ENCODE measurements at regions not wholly inside any gene's neighbourhood (a gene's known extent, or its start where the extent isn't known, plus 50 kb on each side); places are given as distances from the start of the nearest gene placed in this dataset.

DNA sequence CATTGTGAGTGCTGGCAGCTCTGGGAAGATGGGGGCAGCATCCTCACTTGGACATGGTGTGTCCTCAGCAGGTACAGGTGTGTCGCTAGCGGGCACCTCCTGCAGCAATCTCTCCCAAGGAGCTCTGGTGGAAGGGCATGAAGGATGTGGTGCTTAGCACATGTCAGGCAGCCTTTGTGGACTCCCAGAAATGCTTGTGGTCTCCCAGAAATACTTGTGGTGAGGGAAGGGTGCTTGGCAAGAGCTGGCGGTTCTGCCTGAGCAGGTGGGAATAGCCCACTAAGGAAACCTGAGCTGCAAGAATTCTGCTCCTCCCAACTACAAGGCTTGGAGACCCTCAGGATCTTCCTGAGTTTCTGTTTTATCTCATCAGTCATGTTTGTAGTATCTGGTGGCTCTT, 371.6 kb downstream of the PRDM2 start (continued):
- TF ChIP-seq, protein P1, sequence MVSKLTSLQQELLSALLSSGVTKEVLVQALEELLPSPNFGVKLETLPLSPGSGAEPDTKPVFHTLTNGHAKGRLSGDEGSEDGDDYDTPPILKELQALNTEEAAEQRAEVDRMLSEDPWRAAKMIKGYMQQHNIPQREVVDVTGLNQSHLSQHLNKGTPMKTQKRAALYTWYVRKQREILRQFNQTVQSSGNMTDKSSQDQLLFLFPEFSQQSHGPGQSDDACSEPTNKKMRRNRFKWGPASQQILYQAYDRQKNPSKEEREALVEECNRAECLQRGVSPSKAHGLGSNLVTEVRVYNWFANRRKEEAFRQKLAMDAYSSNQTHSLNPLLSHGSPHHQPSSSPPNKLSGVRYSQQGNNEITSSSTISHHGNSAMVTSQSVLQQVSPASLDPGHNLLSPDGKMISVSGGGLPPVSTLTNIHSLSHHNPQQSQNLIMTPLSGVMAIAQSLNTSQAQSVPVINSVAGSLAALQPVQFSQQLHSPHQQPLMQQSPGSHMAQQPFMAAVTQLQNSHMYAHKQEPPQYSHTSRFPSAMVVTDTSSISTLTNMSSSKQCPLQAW (CRISPR knock-in tag; IDR thresholded peaks at IDR 0.05), result no peak
- TF ChIP-seq ZNF496 (CRISPR knock-in tag; IDR thresholded peaks at IDR 0.05; ENCODE audit: insufficient replicate concordance), result no peak
- TF ChIP-seq RXRB (CRISPR knock-in tag; IDR thresholded peaks at IDR 0.05; ENCODE audit: borderline replicate concordance), result no peak
- TF ChIP-seq, protein P2, sequence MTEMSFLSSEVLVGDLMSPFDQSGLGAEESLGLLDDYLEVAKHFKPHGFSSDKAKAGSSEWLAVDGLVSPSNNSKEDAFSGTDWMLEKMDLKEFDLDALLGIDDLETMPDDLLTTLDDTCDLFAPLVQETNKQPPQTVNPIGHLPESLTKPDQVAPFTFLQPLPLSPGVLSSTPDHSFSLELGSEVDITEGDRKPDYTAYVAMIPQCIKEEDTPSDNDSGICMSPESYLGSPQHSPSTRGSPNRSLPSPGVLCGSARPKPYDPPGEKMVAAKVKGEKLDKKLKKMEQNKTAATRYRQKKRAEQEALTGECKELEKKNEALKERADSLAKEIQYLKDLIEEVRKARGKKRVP (CRISPR knock-in tag; IDR thresholded peaks at IDR 0.05), result no peak
- TF ChIP-seq, protein P3, sequence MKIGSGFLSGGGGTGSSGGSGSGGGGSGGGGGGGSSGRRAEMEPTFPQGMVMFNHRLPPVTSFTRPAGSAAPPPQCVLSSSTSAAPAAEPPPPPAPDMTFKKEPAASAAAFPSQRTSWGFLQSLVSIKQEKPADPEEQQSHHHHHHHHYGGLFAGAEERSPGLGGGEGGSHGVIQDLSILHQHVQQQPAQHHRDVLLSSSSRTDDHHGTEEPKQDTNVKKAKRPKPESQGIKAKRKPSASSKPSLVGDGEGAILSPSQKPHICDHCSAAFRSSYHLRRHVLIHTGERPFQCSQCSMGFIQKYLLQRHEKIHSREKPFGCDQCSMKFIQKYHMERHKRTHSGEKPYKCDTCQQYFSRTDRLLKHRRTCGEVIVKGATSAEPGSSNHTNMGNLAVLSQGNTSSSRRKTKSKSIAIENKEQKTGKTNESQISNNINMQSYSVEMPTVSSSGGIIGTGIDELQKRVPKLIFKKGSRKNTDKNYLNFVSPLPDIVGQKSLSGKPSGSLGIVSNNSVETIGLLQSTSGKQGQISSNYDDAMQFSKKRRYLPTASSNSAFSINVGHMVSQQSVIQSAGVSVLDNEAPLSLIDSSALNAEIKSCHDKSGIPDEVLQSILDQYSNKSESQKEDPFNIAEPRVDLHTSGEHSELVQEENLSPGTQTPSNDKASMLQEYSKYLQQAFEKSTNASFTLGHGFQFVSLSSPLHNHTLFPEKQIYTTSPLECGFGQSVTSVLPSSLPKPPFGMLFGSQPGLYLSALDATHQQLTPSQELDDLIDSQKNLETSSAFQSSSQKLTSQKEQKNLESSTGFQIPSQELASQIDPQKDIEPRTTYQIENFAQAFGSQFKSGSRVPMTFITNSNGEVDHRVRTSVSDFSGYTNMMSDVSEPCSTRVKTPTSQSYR (CRISPR knock-in tag; IDR thresholded peaks at IDR 0.05; ENCODE audit: borderline replicate concordance), result no peak
- no peak for TF ChIP-seq SMAD1 (CRISPR knock-in tag; IDR thresholded peaks at IDR 0.05; ENCODE audit: borderline replicate concordance, low read depth)
- no peak for TF ChIP-seq ZNF616 (CRISPR knock-in tag; IDR thresholded peaks at IDR 0.05; ENCODE audit: low read depth)
- TF ChIP-seq ZNF775 (CRISPR knock-in tag; IDR thresholded peaks at IDR 0.05; ENCODE audit: borderline replicate concordance), result no peak
